H1 (cell line): ENCODE measurements at regions not wholly inside any gene's neighbourhood (a gene's known extent, or its start where the extent isn't known, plus 50 kb on each side); places are given as distances from the start of the nearest gene placed in this dataset.

Source experiments
- ATF2 ChIP-seq: IDR thresholded peaks from 2 replicates; pipeline ENCODE4 v1.6.1; 2012; ENCODE audit warnings: low read length, inconsistent platforms
- BRCA1 ChIP-seq: IDR thresholded peaks from 2 replicates; pipeline ENCODE4 v1.6.1; 2012; ENCODE audit warnings: low read depth, low read length, improper control_type of control experiment
- CBX5 ChIP-seq: fragments of 300-800, 300-1000 bp; sonication (generic); IDR thresholded peaks from 2 replicates; pipeline ENCODE4 v1.7.1; 2016; ENCODE audit warnings: antibody characterized with exemption, low read length, low read depth
- SRF ChIP-seq: IDR thresholded peaks from 2 replicates; pipeline ENCODE4 v1.6.1; 2011; ENCODE audit warnings: mild to moderate bottlenecking, low read depth, low read length, moderate library complexity
- TAF1 ChIP-seq: IDR thresholded peaks from 2 replicates; pipeline ENCODE4 v1.6.1; 2011; ENCODE audit warnings: mild to moderate bottlenecking, low read depth, low read length

GRCh38 chr7:45365341-45365740 lies 207.8 kb downstream of the RAMP3 start (continued):
- no peak for TF ChIP-seq TAF1
- no peak for TF ChIP-seq CBX5
- TF ChIP-seq SRF = no peak
- no peak for TF ChIP-seq BRCA1
- TF ChIP-seq ATF2 = no peak
